VCaP (cell line): ENCODE measurements at regions not wholly inside any gene's neighbourhood (a gene's known extent, or its start where the extent isn't known, plus 50 kb on each side); places are given as distances from the start of the nearest gene placed in this dataset.
A peak's percentile ranks its signal among the peaks of the same experiment; 100 is the strongest.

Experiments used
- H3K27ac ChIP-seq: fragments of 450-650 bp; 2 replicates; pipeline ENCODE4 v1.5.1; 2017
- CTCF ChIP-seq: fragments of 450-650 bp; conservative IDR thresholded peaks from 2 replicates; pipeline ENCODE4 v1.5.1; 2017; ENCODE audit warnings: mild to moderate bottlenecking, moderate library complexity

GRCh38 chr1:68551459-68551858 lies 54.6 kb upstream of the DEPDC1 start:
- no peak for TF ChIP-seq CTCF
- H3K27ac ChIP-seq, result no peak overlapping the region

- TF ChIP-seq CTCF, result no peak
- H3K27ac ChIP-seq, result no peak overlapping the region
Observed at GRCh38 chr1:68558321-68559026, 61.6 kb upstream of the DEPDC1 start.

GRCh38 chr1:68565923-68566322 lies 69.0 kb upstream of the DEPDC1 start:
- H3K27ac ChIP-seq, result no peak overlapping the region
- TF ChIP-seq CTCF, result no peak

- no peak overlapping the region for H3K27ac ChIP-seq
- TF ChIP-seq CTCF, result peak; percentile 54
Observed at GRCh38 chr1:68570871-68571270, 74.0 kb upstream of the DEPDC1 start.

- H3K27ac ChIP-seq, result no peak overlapping the region
- no peak for TF ChIP-seq CTCF
Observed at GRCh38 chr1:68571454-68572235, 74.8 kb upstream of the DEPDC1 start.

GRCh38 chr1:68585351-68585750 lies 88.5 kb upstream of the DEPDC1 start:
- no peak overlapping the region for H3K27ac ChIP-seq
- no peak for TF ChIP-seq CTCF

GRCh38 chr1:68586766-68587165 lies 89.9 kb upstream of the DEPDC1 start:
- H3K27ac ChIP-seq, result no peak overlapping the region
- no peak for TF ChIP-seq CTCF
